ENCODE measurements at regions not wholly inside any gene's neighbourhood (a gene's known extent, or its start where the extent isn't known, plus 50 kb on each side); places are given as distances from the start of the nearest gene placed in this dataset.
"Not testable (repeated sequence)": the region's sequence is repeated elsewhere in the genome, so short reads cannot be mapped to it uniquely, and the experiment has no call there.

GRCh38 chr3:4197670-4198069, 105.5 kb upstream of the SETMAR start (continued):
- no peak for TF ChIP-seq REST (IDR thresholded peaks at IDR 0.05; ENCODE audit: low read depth, low read length)
- no peak for TF ChIP-seq SIN3A (IDR thresholded peaks at IDR 0.05; ENCODE audit: borderline replicate concordance, low read depth, low read length)
- TF ChIP-seq NFIC (IDR thresholded peaks at IDR 0.05; ENCODE audit: borderline replicate concordance): no peak
- no peak for TF ChIP-seq CHD2 (IDR thresholded peaks at IDR 0.05; ENCODE audit: low read length, partially characterized antibody)

- H3K9me3 ChIP-seq: no peaks in the 10 kb centered on the region
- no peak overlapping the region for H3K27ac ChIP-seq (ENCODE audit: low read depth in 2 of 2, low read length in 1 of 2)
- DNase-seq: no peak
- H3F3A ChIP-seq (replicated peaks; ENCODE audit: insufficient read depth): no peaks in the 10 kb centered on the region
- H3K4me1 ChIP-seq (ENCODE audit: control insufficient read depth in 1 of 2, insufficient read depth in 2 of 2, low read depth in 1 of 2, low read length in 1 of 2): no peaks in the 10 kb centered on the region
- H3K79me2 ChIP-seq (ENCODE audit: insufficient read depth): no peaks in the 10 kb centered on the region
- no peak overlapping the region for H2AFZ ChIP-seq (ENCODE audit: low read depth)
- no peak overlapping the region for H3K4me3 ChIP-seq (ENCODE audit: low read depth in 2 of 2, low read length in 1 of 2)
- ChIA-PET POLR2A (no interaction called here), CTCF (interaction anchor here (0.7 kb wide), 1 partner anchor 24 kb away, joined by 3 read pairs; no protein-coding TSS in a partner anchor)
- H3K9ac ChIP-seq: no peak overlapping the region
- no peaks in the 10 kb centered on the region for H3K36me3 ChIP-seq (replicated peaks in 1 of 2; ENCODE audit: control insufficient read depth in 1 of 2, insufficient read depth in 2 of 2, low read length in 1 of 2)
- H3K27me3 ChIP-seq (ENCODE audit: insufficient read depth): no peaks in the 10 kb centered on the region
- H3K4me2 ChIP-seq: no peak overlapping the region
- no peaks in the 10 kb centered on the region for H4K20me1 ChIP-seq (ENCODE audit: insufficient read depth)
- TF ChIP-seq USF1 (IDR thresholded peaks at IDR 0.05; ENCODE audit: borderline replicate concordance, low read depth) (no peak), PBX3 (IDR thresholded peaks at IDR 0.05) (no peak), FOSL2 (IDR thresholded peaks at IDR 0.05; ENCODE audit: borderline replicate concordance, low read depth) (no peak), SMC3 (IDR thresholded peaks at IDR 0.05; ENCODE audit: low read depth, low read length) (no peak)
- no peaks in the 10 kb centered on the region for H3K9me2 ChIP-seq
- WGBS (ENCODE audit: low lambda C conversion rate): 37% methylated on average over 3 of the region's 3 CpGs
These were observed 104.7 kb upstream of the SETMAR start for GRCh38 chr3:4198491-4198890.

GRCh38 chr3:4204776-4205175, 98.4 kb upstream of the SETMAR start:
- H3K9me3 ChIP-seq; H2AFZ ChIP-seq (ENCODE audit: low read depth); POLR2A ChIA-PET; H4K20me1 ChIP-seq (ENCODE audit: insufficient read depth); H3K27ac ChIP-seq (ENCODE audit: low read depth in 2 of 2, low read length in 1 of 2); H3K9ac ChIP-seq; H3K4me3 ChIP-seq (ENCODE audit: low read depth in 2 of 2, low read length in 1 of 2); H3K4me2 ChIP-seq; DNase-seq; H3K27me3 ChIP-seq (ENCODE audit: insufficient read depth); H3K36me3 ChIP-seq (replicated peaks in 1 of 2; ENCODE audit: control insufficient read depth in 1 of 2, insufficient read depth in 2 of 2, low read length in 1 of 2); H3K9me2 ChIP-seq; H3K79me2 ChIP-seq (ENCODE audit: insufficient read depth); H3F3A ChIP-seq (replicated peaks; ENCODE audit: insufficient read depth); H3K4me1 ChIP-seq (ENCODE audit: control insufficient read depth in 1 of 2, insufficient read depth in 2 of 2, low read depth in 1 of 2, low read length in 1 of 2): not testable (repeated sequence)
- CTCF ChIA-PET: interaction anchor here (0.6 kb wide), 1 partner anchor 321 kb away, joined by 3 read pairs; no protein-coding TSS in a partner anchor
